ENCODE measurements at regions not wholly inside any gene's neighbourhood (a gene's known extent, or its start where the extent isn't known, plus 50 kb on each side); places are given as distances from the start of the nearest gene placed in this dataset.

DNA sequence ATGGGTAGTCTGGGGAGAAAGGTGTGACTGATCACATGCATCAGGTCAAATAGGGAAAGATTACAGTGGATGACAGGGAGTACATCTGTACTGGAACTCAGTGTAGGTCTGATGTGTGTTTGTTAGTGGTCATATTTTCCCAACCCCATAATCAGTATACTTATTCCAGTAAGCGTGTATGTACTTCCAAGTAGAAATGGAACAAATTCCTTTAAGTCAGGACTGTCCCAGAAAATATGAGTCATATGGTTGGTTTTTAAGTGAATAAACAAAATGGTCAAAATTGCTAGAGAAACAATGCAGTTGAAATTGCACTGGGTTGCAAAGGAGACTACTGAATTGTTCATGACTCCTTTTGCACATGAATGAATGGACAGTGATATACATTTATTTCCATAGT, 118.8 kb upstream of the MYO3A start:
- TF ChIP-seq, protein P1, sequence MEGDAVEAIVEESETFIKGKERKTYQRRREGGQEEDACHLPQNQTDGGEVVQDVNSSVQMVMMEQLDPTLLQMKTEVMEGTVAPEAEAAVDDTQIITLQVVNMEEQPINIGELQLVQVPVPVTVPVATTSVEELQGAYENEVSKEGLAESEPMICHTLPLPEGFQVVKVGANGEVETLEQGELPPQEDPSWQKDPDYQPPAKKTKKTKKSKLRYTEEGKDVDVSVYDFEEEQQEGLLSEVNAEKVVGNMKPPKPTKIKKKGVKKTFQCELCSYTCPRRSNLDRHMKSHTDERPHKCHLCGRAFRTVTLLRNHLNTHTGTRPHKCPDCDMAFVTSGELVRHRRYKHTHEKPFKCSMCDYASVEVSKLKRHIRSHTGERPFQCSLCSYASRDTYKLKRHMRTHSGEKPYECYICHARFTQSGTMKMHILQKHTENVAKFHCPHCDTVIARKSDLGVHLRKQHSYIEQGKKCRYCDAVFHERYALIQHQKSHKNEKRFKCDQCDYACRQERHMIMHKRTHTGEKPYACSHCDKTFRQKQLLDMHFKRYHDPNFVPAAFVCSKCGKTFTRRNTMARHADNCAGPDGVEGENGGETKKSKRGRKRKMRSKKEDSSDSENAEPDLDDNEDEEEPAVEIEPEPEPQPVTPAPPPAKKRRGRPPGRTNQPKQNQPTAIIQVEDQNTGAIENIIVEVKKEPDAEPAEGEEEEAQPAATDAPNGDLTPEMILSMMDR (IDR thresholded peaks at IDR 0.05; ENCODE audit: poor library complexity) = no peak
- TF ChIP-seq EZH2phosphoT487 (IDR thresholded peaks at IDR 0.05; ENCODE audit: low read depth, severe bottlenecking, unreplicated experiment) = no peak

Data from hepatocyte (in vitro differentiated cells).